K562 (cell line): ENCODE measurements at regions not wholly inside any gene's neighbourhood (a gene's known extent, or its start where the extent isn't known, plus 50 kb on each side); places are given as distances from the start of the nearest gene placed in this dataset.

ENCODE experiments used
- ATAC-seq: fragments of 200-7000 bp; cut with Tn5 transposase; 3 replicates; pipeline ENCODE4 v1.9.1; 2020; ENCODE audit warnings: moderate library complexity
- BruUV-seq: library from RNA; stranded (reverse); fragments of 400-500 nt; replicated peaks from 2 replicates; lab custom pipeline; 2021; lab: Mats Ljungman, UMichigan
- CTCF ChIA-PET: fragments of 300-600 bp; formaldehyde crosslinking; extraction: SDS; loops from one replicate; lab custom pipeline; 2021; ENCODE audit warnings: low intra/inter-chr PET ratio; lab: Yijun Ruan, JAX
- POLR2A ChIA-PET: fragments of 300-600, 350-650 bp; sonication (Branson Sonifier 250); formaldehyde crosslinking; extraction: SDS; loops from one replicate; lab custom pipeline; 2021; ENCODE audit warnings: antibody characterized with exemption, inconsistent platforms; lab: Yijun Ruan, JAX
- DNase-seq, 4 experiments: peaks; one replicate each; pipeline versions ENCODE4 v3.0.0 to v3.0.0-alpha.2; 2011 to 2018; ENCODE audit warnings: low spot score in 3 of 4, mixed read lengths in 3 of 4; ENCODE audit errors: extremely low read depth in 1 of 4
- FAIRE-seq: peaks from 2 replicates; lab custom pipeline; 2011; peaks lifted over from hg19 to GRCh38; lab: Jason Lieb, UNC
- H2AFZ ChIP-seq: 2 replicates; pipeline ENCODE4 v1.6.0; 2011; ENCODE audit warnings: low read depth, low read length, control low read depth, inconsistent platforms
- H3K27ac ChIP-seq: fragments of 200-600 bp; 3 replicates; pipeline ENCODE4 v1.8.0; 2011; ENCODE audit warnings: low read depth, mild to moderate bottlenecking, control low read depth, inconsistent platforms, low read length, moderate library complexity, mixed read lengths; ENCODE audit errors: extremely low read depth
- H3K27me3 ChIP-seq, 2 experiments: fragments of 300-600 bp in 1 of 2; 2 replicates in 1 of 2; 3 replicates in 1 of 2; pipeline versions ENCODE4 v1.6.0 to v1.8.0; 2011; ENCODE audit warnings: inconsistent platforms in 2 of 2, low read length in 2 of 2, mild to moderate bottlenecking in 1 of 2, mixed read lengths in 1 of 2, moderate library complexity in 1 of 2; ENCODE audit not compliant: control insufficient read depth in 2 of 2, insufficient read depth in 2 of 2
- H3K36me3 ChIP-seq: fragments of 300-600 bp; 3 replicates; pipeline ENCODE4 v1.8.0; 2011; ENCODE audit warnings: mild to moderate bottlenecking, low read length, inconsistent platforms; ENCODE audit not compliant: control insufficient read depth, insufficient read depth
- H3K4me1 ChIP-seq, 2 experiments: fragments of 200-600 bp in 1 of 2; replicated peaks in 1 of 2; 2 replicates in 1 of 2; 3 replicates in 1 of 2; pipeline versions ENCODE4 v1.5.1 to v1.8.0; 2011; ENCODE audit warnings: inconsistent platforms in 2 of 2, low read length in 2 of 2, mild to moderate bottlenecking in 1 of 2, mixed read lengths in 1 of 2, moderate library complexity in 1 of 2; ENCODE audit not compliant: control insufficient read depth in 2 of 2, insufficient read depth in 2 of 2
- H3K4me2 ChIP-seq: 2 replicates; pipeline ENCODE4 v1.6.1; 2011; ENCODE audit warnings: low read length, control low read depth, inconsistent platforms, mixed read lengths; ENCODE audit not compliant: insufficient read depth
- H3K4me3 ChIP-seq: fragments of 200-600 bp; sonication (generic), shearing (Covaris generic); 2 replicates; pipeline ENCODE4 v1.5.1; 2016; ENCODE audit warnings: control low read depth, inconsistent platforms
- H3K79me2 ChIP-seq: fragments of 200-600 bp; 3 replicates; pipeline ENCODE4 v1.8.0; 2011; ENCODE audit warnings: low read length, inconsistent platforms; ENCODE audit not compliant: control insufficient read depth, insufficient read depth
- H3K9ac ChIP-seq, 2 experiments: 2 replicates each; pipeline versions ENCODE4 v1.6.0 to v1.6.1; 2011; ENCODE audit warnings: low read depth in 2 of 2, low read length in 2 of 2, control low read depth in 1 of 2, inconsistent platforms in 1 of 2, mild to moderate bottlenecking in 1 of 2, mixed read lengths in 1 of 2; ENCODE audit not compliant: insufficient read depth in 1 of 2
- H3K9me1 ChIP-seq: one replicate; pipeline ENCODE4 v1.6.0; 2011; ENCODE audit warnings: inconsistent platforms, mild to moderate bottlenecking, low read length, moderate library complexity; ENCODE audit not compliant: control insufficient read depth, insufficient read depth
- H3K9me3 ChIP-seq: replicated peaks from 2 replicates; pipeline ENCODE4 v1.5.1; 2011; ENCODE audit warnings: low read depth, low read length, inconsistent platforms; ENCODE audit not compliant: control insufficient read depth, insufficient read depth
- H4K20me1 ChIP-seq: replicated peaks from 2 replicates; pipeline ENCODE4 v1.6.1; 2011; ENCODE audit warnings: low read length, inconsistent platforms, mixed read lengths; ENCODE audit not compliant: control insufficient read depth, insufficient read depth
- NFXL1 ChIP-seq: fragments of 450-650 bp; formaldehyde crosslinking; IDR thresholded peaks from 2 replicates; pipeline ENCODE4 v1.4.0; 2021; ENCODE audit warnings: mild to moderate bottlenecking
- RAD21 ChIP-seq, 2 experiments: fragments of 250-450 bp in 1 of 2; fragments of 450-650 bp in 1 of 2; sonication (Bioruptor Pico) in 1 of 2; formaldehyde crosslinking in 1 of 2; IDR thresholded peaks in 1 of 2; conservative IDR thresholded peaks in 1 of 2; 2 replicates each; pipeline versions ENCODE4 v1.4.0 to v1.8.0; 2020 to 2022; ENCODE audit warnings: mild to moderate bottlenecking in 2 of 2, moderate library complexity in 1 of 2
- RCOR1 ChIP-seq, 2 experiments: IDR thresholded peaks; 2 replicates each; pipeline ENCODE4 v1.6.1; 2012; ENCODE audit warnings: low read depth in 2 of 2, low read length in 2 of 2, borderline replicate concordance in 1 of 2, improper control_type of control experiment in 1 of 2
- SIRT6 ChIP-seq: IDR thresholded peaks from one replicate; pipeline ENCODE4 v1.6.1; 2012; ENCODE audit warnings: low read depth, mild to moderate bottlenecking, control low read depth, inconsistent platforms, low read length, moderate library complexity
- SMARCA5 ChIP-seq: fragments of 450-650 bp; IDR thresholded peaks from 2 replicates; pipeline ENCODE4 v1.6.1; 2016
- ZNF778 ChIP-seq: fragments of 450-650 bp; formaldehyde crosslinking; IDR thresholded peaks from 2 replicates; pipeline ENCODE4 v1.4.0; 2020; ENCODE audit warnings: mild to moderate bottlenecking, moderate library complexity
- WGBS: fragments of 100-300 bp; shearing (Covaris generic); methylation state at CpG from one replicate; pipeline ENCODE4 v1.1.6; 2016; ENCODE audit warnings: low coverage, mixed read lengths; ENCODE audit not compliant: insufficient coverage; ENCODE audit errors: missing lambda C conversion rate; 5-methylcytosine and 5-hydroxymethylcytosine counted together
- in situ Hi-C: fragments of 300-500 bp; cut with MboI; formaldehyde crosslinking; loops from 4 replicates; pipeline ENCODE4 v1.15.0; 2018; ENCODE audit warnings: inconsistent platforms, mixed read lengths
- intact Hi-C: fragments of 100-400 bp; cut with micrococcal nuclease; formaldehyde crosslinking; loops from 2 replicates; pipeline ENCODE4 v1.14.2; 2022
- TF ChIP-seq, protein P1 (sequence below): fragments of 450-650 bp; formaldehyde crosslinking; IDR thresholded peaks from 2 replicates; pipeline ENCODE4 v1.4.0; 2020; ENCODE audit warnings: mild to moderate bottlenecking
- TF ChIP-seq, protein P2 (sequence below), 3 experiments: IDR thresholded peaks in 2 of 3; conservative IDR thresholded peaks in 1 of 3; 2 replicates each; pipeline ENCODE4 v1.5.1; 2011 to 2012; ENCODE audit warnings: low read length in 3 of 3, mild to moderate bottlenecking in 3 of 3, control low read depth in 2 of 3, improper control_type of control experiment in 1 of 3, inconsistent platforms in 1 of 3, low read depth in 1 of 3, mixed read lengths in 1 of 3, moderate library complexity in 1 of 3; ENCODE audit not compliant: insufficient read depth in 2 of 3

DNA sequence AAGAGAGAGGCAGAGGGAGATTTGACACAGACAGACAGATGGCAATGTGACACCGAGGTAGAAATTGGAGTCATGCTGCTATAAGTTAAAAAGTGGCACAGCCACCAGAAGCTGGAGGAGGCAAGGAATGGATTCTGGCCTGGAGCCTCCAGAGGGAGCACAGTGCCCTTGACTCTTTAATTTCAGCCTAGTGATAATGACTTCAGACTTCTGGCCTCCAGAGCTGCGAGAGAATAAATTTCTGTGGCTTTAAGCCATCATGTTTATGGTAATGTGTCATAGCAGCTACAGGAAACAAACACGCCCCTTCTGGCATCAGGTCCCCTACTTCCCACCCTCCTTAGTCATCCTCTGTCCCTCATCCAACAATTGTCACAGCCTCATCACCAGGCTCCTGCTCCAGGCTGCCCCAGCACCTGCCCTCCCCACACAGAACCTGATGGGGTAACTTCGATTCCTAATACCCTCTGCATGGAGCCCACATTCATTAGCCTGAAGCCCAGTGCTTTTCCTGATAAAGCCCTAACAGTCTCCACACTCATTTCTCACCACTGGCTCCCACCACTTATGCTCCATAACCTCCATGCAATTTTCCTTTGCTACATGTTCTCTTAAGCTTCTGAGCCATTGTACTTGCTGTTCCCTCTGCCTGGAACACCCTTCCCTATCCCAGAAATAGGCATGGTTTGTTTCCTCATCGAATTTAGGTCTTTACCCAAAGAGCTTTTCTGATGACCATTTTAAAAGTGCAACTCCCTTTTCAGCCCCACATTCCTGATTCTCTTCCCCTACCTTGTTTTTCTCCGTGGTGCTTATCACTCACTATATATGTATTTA, 69.7 kb upstream of the TOX2 start:
- in situ Hi-C loops = no loop called here
- DNase-seq (no peak), ATAC-seq (no peak), FAIRE-seq (no peak)
- no peak overlapping the region for H2AFZ ChIP-seq
- H3K4me1 ChIP-seq = no peaks in the 10 kb centered on the region; a peak in 1 of 5 replicates
- peaks cover 2% of the 10 kb centered on the region; the same call in 1 of the 2 replicates for H4K20me1 ChIP-seq
- H3K79me2 ChIP-seq = no peaks in the 10 kb centered on the region
- no peak overlapping the region for H3K4me3 ChIP-seq
- ChIA-PET POLR2A (interaction anchor here (0.7 kb wide), 1 partner anchor 471 kb away, joined by 3 read pairs; no protein-coding TSS in a partner anchor), CTCF (no interaction called here)
- no peaks in the 10 kb centered on the region for H3K9me1 ChIP-seq
- WGBS = 0% methylated on average over 6 of the region's 6 CpGs
- H3K27ac ChIP-seq = no peak overlapping the region
- BruUV-seq = no TSS peak
- H3K9ac ChIP-seq = no peak overlapping the region
- peaks cover 2 to 13% of the 10 kb centered on the region in 2 experiments; a peak in 3 of 5 replicates for H3K27me3 ChIP-seq
- H3K4me2 ChIP-seq = no peak overlapping the region
- no peaks in the 10 kb centered on the region for H3K9me3 ChIP-seq
- H3K36me3 ChIP-seq = no peaks in the 10 kb centered on the region
- intact Hi-C loops = loop anchor here (5.0 to 10.0 kb wide), 3 partner anchors 100 to 400 kb away; no protein-coding TSS in a partner anchor
- TF ChIP-seq RCOR1 (IDR thresholded peaks at IDR 0.05; ENCODE audit: borderline replicate concordance in 1 of 2, low read depth in 2 of 2, low read length in 2 of 2) (no peak), ZNF778 (CRISPR knock-in tag) (no peak), RAD21 (CRISPR knock-in tag; conservative IDR thresholded peaks at IDR 0.05 in 1 of 2, IDR thresholded peaks at IDR 0.05 in 1 of 2) (peak in 1 of 2 experiments; percentile 31; a peak in 2 of 4 replicates), SIRT6 (no peak), NFXL1 (CRISPR knock-in tag) (no peak), SMARCA5 (no peak)
- TF ChIP-seq, protein P1, sequence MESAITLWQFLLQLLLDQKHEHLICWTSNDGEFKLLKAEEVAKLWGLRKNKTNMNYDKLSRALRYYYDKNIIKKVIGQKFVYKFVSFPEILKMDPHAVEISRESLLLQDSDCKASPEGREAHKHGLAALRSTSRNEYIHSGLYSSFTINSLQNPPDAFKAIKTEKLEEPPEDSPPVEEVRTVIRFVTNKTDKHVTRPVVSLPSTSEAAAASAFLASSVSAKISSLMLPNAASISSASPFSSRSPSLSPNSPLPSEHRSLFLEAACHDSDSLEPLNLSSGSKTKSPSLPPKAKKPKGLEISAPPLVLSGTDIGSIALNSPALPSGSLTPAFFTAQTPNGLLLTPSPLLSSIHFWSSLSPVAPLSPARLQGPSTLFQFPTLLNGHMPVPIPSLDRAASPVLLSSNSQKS (CRISPR knock-in tag) = no peak
- TF ChIP-seq, protein P2, sequence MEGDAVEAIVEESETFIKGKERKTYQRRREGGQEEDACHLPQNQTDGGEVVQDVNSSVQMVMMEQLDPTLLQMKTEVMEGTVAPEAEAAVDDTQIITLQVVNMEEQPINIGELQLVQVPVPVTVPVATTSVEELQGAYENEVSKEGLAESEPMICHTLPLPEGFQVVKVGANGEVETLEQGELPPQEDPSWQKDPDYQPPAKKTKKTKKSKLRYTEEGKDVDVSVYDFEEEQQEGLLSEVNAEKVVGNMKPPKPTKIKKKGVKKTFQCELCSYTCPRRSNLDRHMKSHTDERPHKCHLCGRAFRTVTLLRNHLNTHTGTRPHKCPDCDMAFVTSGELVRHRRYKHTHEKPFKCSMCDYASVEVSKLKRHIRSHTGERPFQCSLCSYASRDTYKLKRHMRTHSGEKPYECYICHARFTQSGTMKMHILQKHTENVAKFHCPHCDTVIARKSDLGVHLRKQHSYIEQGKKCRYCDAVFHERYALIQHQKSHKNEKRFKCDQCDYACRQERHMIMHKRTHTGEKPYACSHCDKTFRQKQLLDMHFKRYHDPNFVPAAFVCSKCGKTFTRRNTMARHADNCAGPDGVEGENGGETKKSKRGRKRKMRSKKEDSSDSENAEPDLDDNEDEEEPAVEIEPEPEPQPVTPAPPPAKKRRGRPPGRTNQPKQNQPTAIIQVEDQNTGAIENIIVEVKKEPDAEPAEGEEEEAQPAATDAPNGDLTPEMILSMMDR (IDR thresholded peaks at IDR 0.05 in 2 of 3, conservative IDR thresholded peaks at IDR 0.05 in 1 of 3; ENCODE audit: insufficient read depth in 2 of 3, low read depth in 1 of 3, low read length in 3 of 3) = peak in 1 of 3 experiments; percentile 12; a peak in 1 of 6 replicates
- TF ChIP-seq, all 486 proteins: peak for 2
